CD4-positive, alpha-beta T cell treated with Interleukin-4 for 4 hours (primary cell): ENCODE measurements at regions not wholly inside any gene's neighbourhood (a gene's known extent, or its start where the extent isn't known, plus 50 kb on each side); places are given as distances from the start of the nearest gene placed in this dataset.
"Not testable (repeated sequence)": the region's sequence is repeated elsewhere in the genome, so short reads cannot be mapped to it uniquely, and the experiment has no call there.

Experiments used
- DNase-seq: peaks from one replicate; pipeline ENCODE4 v3.0.0-alpha.2; 2020

DNA sequence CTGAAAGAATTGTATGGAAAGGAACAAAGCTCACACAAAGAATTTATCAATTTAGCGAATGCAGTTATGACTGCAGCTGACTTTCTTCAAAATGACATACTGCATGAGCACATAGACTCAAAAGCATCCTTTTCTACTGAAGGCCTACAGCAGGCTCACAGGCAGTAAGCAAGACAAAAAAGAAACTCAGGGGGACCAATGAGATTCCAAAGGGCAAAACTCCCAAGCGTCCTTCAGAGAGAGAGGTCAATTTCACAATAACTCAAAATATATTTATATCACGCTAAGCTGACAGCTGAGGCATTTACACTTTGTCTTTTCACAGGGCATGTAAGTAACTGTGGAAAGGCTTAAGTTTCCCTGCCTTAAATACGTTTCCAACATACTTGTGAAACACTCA, 427.9 kb upstream of the RASGRP1 start:
- no peak for DNase-seq

DNA sequence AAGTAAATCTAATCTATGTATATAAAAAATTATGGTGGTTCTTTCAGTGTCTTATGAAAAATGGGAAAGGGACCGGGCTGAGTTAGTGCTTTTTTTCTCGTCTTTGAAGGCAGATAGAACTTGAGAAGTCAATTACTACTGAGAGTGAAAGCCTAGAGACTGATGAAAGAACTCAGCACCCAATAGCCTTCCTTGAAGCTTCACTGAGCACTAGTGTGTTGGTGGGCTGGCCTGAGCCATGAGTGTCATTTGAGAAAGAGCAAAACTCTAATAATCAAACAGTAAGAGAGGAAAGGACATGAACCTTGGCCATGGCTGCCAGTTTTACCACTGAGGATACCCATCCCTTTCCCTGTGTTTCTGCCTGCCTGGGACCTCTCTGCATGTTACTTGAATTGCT, 428.3 kb upstream of the RASGRP1 start:
- DNase-seq, result no peak

DNA sequence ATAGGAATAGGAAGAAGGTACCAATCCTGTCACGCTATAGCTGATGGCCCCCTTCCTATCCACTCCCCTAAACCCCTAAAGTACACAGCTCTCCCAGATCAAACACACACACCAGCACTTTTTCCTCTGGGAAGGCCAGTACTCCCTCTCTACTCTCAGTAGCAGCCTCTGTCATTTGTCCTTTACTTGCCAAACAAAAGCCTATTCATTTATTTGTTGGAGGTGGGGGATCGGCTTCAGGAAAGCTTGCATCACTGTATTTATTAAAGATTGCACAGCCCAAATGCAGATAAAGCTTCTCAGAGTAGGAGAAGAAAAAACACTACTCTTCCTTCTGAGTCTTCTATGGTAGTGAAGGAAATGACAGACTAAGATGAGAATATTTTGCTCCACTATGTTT, 429.7 kb upstream of the RASGRP1 start:
- DNase-seq, result no peak

DNA sequence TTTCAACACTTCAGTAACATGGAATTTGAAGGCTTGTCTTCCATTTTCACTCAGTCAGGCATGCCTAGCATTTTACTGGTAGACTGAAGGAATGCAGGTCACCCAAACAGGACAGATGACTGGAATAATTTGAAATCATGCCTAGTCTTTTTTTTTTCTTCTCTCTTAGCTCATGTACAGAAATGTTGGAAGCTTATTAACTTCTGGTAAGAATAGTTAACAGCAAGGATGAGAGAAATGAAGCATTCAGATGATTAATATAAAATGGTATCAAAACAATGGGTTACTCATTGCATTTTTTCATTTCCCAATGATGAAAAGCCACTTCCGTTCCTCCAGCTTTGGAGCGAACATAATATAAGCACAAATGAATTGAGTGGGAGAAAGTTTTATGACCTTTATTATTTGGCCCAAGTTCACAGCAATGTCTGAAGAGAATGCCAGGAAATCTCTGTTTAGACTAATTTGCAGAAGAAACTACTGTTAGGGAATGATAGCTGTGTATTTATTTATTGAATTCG, 431.6 kb upstream of the RASGRP1 start:
- DNase-seq, result no peak

DNA sequence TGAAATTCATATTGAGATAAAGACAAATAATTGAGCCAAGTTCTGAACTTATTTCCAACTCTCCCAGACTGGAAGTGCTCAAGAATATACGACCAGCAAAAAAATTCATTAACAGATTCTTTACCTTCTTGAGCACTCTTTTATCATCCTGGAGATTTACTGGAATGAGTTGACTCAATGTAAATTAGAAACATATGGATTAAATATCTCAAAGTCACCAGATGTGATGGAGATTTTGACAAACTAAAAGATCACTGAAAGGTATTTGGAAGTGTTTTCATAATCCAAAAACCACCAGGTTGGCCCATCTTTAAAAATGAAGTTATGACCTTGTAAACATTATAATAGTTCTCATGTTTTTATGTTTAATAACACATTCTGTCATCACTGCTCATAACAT, 433.2 kb upstream of the RASGRP1 start:
- no peak for DNase-seq

DNA sequence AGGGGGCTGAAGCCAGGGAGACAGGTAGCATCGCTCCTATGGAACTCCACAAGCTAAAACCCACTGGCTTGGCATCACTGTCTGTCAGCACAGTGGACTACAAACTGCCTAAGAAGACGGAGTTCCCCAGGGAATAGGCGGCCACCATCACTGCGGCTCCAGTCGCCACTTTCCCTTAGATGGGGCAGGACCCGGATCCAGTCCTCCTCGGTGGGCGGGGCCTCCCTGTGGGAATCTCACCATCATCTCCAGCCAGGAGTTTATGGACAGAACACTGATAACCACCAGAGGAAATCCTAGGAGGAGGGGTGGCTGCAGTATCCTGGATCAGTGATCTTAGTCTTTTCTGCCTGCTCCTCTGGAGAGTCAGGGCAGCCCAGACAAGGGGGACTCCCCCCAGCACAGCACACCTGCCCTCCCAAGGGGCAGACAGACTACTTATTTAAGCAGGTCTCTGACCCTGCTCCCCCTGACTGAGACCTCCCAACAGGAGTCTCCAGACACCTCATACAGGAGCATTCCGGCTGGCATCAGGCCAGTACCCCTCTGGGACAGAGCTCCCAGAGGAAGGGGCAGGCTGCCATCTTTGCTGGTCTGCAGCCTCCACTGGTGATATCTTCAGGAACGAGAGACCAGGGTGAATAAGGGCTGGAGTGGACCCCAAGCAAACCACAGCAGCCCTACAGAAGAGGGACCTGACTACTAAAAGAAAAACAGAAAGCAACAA, 435.6 kb upstream of the RASGRP1 start:
- DNase-seq, result no peak

DNA sequence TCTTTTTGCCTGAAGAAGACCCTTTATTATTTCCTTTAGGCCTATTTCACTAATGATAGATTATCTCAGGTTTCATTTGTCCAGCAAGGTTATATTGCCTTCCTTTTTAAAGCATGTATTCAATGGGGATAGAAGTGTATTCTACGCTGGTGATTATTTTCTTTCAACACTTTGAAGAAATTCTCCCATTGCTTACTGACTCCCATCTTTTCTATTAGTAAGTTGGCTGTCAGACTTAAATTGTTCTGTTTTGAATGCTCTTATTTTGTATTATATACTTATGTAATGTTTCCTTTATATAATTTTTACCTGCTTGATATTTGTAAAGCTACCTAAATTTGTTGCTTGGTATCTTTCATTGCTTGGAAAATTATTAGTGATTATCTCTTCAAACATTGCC, 445.1 kb upstream of the RASGRP1 start:
- DNase-seq, result no peak

DNA sequence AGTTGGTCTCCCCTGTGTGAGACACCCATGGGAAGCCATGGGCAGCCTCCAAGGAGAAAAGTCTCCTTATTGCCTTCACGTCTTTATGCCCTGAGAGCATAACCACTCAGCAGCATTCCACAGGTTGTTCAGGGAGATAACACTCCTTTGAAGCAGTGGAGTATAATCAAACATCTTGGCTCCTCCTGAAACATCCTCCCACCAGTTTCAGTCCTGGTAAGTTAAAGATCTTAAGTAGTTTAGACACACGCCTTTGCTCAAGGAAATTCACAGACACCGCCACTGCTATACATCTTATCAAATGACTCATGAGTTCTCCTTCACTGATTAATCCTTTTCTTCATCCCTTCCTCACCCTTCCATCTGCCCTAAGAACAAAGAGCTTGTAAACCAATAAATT, 446.5 kb upstream of the RASGRP1 start:
- not testable (repeated sequence) for DNase-seq

DNA sequence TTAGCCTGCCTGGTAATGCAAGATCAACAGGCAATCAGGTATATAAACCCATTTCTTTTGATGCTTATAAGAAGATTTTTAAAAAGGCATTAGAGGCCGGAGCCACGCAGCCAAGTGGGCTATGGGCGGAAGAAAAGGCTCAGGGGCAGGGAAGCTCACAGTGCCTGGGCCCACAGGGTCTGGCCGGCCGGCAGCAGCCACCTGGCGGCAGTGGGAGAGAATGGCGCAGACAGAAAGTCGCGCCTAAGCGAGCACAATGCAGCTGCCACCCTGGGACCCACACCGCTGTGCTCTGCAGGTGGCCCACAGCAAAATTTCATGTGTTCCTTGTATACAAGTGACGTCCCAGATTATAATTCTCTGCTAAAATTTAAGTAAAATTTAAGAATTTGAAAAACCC, 448.6 kb upstream of the RASGRP1 start:
- DNase-seq, result no peak

DNA sequence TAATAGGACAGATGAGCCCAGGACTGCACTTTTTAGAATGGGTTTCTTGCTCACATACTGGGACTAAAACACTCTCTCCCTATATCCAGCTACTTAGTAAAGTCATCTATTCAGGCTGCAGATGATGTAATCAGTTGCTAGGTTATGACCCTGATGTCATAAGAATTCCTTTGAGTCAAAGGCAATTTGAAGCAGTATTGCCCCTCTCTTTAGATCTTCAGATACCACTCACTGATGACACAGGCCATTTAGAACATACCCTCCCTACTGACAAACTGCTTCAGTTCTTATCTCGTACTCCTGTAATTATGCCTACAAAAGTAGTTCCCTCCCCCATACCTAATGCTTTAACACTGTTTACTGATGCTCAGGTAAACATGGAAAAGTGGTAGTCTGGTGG, 450.1 kb upstream of the RASGRP1 start:
- no peak for DNase-seq

DNA sequence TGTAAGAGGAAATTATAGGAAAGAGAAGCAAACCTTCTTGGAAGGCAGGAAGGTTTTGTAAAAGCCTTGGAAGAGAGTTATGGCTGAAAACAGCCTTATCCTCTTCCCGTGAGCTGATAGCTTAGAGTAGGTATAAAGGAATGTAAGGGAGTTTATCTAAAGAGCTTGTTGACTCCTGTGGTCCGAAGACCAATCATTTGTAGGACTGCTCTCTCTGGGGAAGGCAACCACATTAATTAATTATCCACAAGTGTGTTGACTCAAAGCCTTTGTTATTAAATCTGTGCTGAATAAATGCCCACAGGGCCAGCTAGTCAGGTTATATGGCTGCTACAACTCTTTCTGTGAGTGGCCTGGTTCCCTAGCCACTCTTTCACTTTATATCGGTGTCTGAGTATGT, 452.1 kb upstream of the RASGRP1 start:
- no peak for DNase-seq

DNA sequence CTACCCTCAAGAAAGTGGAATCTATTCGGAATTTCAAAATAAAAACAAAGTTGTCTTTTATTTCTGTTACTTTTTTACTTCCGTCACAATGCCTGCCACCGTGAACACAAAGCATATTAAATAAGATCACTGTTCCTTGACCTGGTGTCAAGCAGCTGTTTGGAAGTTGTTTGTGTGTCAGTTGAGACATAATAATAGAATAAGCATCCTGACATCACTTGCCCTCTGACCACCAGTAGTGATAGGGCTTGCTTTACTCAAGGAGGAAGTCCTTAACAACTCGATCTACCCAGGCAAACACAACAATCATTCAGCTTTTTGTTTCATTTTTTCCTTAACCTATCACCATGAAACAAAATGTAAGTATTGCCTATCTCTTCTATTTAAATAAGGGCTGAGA, 454.4 kb upstream of the RASGRP1 start:
- no peak for DNase-seq

DNA sequence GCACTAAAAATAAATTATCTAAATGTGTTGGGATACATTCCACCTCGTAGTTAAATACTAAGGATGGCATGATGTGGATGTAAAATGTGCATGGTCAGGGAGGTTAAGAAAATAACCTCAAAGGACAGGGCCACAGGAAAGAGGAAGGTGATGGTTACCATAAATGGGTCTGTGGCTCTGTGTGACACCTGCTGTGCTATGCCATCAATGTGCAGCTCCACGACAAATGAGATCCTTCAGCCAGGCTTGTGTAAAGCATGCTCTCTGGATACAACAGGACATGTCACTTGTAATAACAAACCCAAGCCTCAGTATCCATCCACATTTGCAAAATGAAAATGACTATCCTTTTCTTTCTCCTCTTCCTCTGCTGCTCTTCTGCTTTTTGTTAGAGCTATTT, 456.7 kb upstream of the RASGRP1 start:
- no peak for DNase-seq

DNA sequence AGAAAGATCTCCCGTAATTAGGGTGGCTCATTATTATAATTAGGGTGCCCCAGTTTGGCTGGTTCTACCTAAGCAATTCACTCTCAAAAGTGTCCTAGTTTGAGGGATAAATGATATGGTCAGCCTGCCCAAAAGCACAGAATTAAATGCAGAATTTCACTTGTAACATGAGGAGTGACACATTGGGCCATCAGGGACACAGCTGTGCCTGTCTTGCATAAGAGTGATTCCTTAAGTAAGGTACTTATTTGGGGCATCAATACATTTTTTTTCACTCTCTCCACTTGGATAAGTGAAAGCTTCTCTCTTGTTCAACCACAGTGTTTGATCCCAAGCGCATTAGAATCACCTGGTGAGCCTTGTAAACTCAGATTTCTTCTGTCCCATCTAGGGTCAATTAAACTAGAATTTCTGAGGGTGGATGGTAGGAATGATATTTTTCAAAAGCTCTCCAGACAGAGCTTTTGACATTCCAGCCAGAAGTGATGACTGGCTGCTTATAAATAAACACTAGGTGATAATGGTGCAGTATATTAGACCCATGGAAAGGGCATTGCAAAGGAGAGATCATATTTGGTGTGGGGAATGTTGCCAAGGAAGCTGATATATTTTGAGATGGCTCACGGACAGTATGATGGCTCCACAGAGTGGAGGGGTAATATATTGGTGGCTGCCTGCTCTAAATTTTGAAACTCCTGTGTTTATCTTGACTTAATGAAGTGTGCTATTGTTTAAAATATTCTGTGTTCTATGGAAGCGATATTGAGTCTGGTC, 458.1 kb upstream of the RASGRP1 start:
- no peak for DNase-seq

DNA sequence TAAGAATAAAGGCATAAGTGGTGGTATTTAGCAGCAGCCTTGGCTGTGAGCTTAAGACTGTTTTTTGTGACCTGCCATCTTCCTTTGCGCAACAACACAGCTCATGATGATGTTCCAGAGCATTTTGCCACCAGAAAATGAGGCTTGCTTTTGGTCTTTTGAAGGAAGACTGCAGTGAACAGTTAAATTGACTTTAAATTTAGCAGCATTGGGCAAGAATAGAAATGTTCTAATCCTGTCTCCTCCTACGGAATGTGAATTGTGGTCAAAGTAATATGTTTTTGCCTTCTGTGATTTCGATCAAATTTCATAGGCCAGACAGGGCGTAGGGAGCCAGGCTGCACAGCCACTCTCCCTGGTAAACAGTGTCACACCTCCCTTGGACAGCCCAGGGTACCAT, 460.7 kb upstream of the RASGRP1 start:
- DNase-seq, result no peak

DNA sequence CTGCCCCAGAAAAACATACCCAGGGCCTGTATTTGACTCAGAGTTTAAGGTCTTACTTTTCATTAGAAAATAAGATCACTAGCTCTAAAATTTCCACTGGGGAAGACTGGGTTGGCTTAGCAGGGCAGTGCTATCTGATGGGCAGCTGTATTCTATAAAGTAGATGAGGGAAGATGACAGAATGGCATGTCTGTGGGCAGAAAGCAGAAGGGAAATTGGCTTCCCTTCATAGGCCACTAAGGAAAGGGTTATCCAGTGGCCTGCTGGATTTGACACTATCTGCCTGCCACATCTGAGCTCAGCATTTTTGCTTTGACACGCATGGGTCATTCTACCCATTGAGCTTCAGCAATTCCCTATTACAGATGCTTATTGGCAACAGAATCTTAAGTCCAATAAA, 461.3 kb upstream of the RASGRP1 start:
- no peak for DNase-seq

DNA sequence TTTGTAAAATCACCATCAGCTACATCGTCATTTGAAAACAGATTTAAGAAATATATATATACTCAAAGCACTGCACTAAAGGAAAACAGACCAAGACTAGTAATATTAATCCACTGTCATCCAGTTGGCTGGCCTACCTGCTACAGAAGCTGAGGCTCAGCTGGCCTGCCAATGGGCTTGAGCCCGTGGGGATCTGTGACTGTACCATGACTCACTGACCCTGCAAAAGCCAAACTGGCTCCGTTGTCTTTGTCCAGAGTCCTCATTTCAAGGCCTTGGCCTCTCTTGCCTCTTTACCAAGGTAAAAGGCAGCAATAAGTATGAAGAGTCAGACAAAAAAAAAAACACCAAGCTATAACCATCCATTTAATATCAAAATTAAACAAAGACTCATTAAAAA, 463.5 kb upstream of the RASGRP1 start:
- no peak for DNase-seq

DNA sequence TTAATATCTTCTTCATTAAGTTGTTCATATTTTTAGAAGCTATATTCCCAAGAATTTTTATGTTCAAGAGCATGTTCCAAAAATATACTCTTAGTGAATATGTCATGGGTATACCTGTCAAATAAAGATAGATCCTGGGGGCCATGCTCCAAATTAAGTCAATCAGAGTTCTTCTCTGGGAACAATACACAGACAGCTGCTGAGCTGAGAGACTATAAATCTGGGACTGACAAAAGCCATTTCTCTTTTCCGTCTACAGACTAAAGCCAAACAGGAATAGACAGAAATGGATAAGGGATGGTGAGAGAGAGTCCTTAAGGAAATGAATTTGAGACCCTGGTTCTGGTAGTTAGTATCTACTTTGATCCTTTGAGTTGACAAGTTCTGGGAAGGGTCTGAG, 465.1 kb upstream of the RASGRP1 start:
- no peak for DNase-seq

DNA sequence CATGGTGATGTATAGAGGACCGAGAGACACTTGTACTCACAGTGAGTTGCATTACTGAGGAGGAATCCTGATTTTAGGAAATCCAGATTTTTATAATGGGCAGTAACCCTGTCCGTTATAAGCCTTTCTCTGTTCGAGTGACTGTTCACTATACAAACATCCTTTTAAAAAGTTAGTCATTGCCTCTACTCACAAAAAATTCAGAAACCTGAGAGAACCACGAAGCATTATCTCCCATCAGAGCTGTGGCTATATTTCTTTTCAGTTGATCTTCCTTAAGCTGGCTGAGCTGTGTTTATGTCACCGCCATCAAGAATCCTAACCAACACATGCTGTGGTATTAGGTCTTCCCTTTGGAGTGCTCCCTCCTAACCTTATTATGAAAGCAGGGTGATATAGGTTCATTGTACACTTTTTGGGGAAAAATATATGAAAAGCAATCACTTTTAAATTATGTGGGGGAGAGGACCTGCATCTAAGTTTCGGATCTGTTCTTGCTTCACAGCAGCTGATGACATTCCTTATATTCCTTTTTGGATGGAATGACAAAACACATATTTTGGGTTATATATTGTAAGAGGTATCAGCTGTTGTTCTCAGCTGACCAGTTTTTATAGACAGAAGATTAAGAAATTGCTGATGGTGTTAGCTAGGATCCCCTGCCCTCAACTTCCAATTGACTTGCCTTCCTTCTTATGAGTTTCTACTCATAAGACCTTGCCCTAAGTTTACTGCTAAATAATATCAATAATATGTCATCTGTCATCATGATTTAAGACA, 465.9 kb upstream of the RASGRP1 start:
- DNase-seq, result no peak

DNA sequence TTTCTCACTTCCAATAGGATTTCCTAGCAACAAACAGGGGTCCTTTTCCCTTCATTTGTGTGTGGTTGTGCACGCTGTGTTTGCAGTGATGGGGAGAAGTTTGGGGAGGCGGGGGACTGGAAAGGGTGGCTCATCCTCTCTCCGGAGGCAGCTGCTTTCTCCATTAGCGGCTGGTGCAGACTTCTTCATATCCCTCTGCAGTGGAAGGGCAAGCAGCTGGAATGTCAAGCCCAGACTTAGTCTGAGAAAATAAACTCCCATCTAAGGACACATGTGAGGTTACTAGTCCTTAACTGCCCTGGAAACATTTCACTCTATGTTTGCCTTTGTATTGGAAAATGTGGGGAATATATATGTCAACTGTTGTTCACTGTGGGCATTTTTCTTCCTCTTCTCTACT, 467.0 kb upstream of the RASGRP1 start:
- DNase-seq, result no peak

DNA sequence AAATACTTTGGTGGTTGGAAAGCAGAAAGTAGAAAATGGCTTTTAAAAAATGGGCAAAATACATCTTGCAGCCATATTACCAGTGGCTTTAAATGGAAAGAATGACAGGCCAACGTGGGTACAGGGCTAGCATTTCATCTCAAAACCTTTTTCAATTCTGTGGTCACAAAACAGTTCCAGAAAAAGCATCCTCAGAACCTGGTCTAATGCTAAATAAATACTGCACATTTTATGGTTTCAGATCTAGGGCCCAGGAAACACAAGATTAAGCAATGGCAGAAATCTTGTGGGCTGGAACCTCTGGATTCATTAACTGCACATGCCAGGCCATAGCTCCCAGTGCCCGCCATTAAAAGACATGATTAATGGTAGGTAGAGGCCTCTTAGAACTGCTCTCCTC, 470.2 kb upstream of the RASGRP1 start:
- no peak for DNase-seq

DNA sequence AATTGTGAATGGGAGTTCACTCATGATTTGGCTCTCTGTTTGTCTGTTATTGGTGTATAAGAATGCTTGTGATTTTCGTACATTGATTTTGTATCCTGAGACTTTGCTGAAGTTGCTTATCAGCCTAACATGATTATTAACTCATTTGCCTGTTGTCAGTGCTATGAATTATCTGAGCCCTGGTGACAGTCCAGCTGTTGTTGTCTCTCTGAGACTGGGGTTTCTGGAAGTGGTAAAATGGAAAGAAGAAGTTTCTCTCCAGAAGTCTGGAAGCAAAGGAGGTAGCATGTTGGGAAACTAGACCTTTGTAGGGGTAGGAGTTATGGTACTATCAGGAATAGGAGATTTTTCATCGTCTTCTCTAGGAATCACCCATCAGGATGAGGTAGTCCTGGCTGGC, 473.0 kb upstream of the RASGRP1 start:
- DNase-seq, result not testable (repeated sequence)

DNA sequence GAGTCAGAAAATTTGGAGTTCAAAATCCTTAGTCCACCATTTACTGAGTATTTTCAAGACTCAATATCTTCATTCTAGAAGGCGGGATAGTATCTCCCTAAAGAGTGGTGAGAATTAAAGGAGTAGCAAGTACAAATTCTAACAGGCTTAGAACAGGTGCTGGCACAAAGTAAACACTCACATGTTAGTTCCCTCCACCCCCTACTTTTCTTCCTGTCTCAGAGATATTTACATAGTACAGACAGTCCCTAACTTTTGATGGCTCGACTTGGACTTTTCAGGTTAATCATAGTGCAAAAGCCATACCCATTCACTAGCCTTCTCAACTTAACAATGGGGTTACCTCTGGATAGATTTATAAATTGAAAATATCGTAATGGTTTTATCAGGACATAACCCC, 476.2 kb upstream of the RASGRP1 start:
- DNase-seq, result no peak

DNA sequence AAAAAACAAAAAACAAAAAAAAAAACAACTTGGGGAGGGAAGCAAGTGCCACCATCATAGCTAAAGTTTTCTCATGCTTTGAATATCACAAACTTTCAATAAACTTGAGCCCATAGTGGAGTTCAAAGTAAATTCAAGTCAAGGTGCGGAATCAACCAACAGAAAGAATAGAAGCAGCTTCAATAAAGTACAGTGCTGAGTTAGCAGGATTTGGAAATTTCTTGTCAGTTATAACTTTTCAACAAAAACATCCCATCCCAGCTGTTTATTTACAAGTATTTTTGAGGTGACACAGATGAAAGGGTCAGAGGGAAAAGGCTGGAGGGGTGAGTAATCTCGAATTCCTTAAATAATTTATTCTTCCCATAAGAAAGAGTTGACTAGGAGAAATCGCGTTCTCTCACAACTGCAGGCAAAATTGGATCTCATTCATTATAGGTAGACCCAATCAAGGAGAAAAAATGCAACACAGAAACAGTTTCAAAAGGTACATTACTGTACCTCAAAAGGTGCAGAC, 477.4 kb upstream of the RASGRP1 start:
- no peak for DNase-seq
